SH-SY5Y (cell line): ENCODE measurements at regions not wholly inside any gene's neighbourhood (a gene's known extent, or its start where the extent isn't known, plus 50 kb on each side); places are given as distances from the start of the nearest gene placed in this dataset.

Experiments used
- GATA2 ChIP-seq: IDR thresholded peaks from 2 replicates; pipeline ENCODE4 v1.6.1; 2011; ENCODE audit warnings: mild to moderate bottlenecking, low read depth, low read length
- GATA3 ChIP-seq: IDR thresholded peaks from 2 replicates; pipeline ENCODE4 v1.6.1; 2011; ENCODE audit warnings: low read depth, mild to moderate bottlenecking, low read length, moderate library complexity

- TF ChIP-seq GATA2 = no peak
- TF ChIP-seq GATA3 = no peak
Measured at GRCh38 chr3:106242781-106243180, 374.0 kb upstream of the CBLB start.
